GM23338 (cell line): ENCODE measurements at regions not wholly inside any gene's neighbourhood (a gene's known extent, or its start where the extent isn't known, plus 50 kb on each side); places are given as distances from the start of the nearest gene placed in this dataset.

Experiments
- EZH2 ChIP-seq: fragments of 200-600 bp; sonication (generic); IDR thresholded peaks from one replicate; pipeline ENCODE4 v1.8.0; 2017; ENCODE audit warnings: antibody characterized with exemption, mild to moderate bottlenecking, low read depth; ENCODE audit not compliant: unreplicated experiment
- JUNB ChIP-seq: IDR thresholded peaks from one replicate; pipeline ENCODE4 v1.6.1; 2016; ENCODE audit warnings: antibody characterized with exemption; ENCODE audit not compliant: unreplicated experiment
- POLR2AphosphoS5 ChIP-seq: IDR thresholded peaks from 2 replicates; pipeline ENCODE4 v1.6.1; 2016; ENCODE audit warnings: antibody characterized with exemption, low read depth
- TF ChIP-seq, protein P1 (sequence below), 2 experiments: fragments of 200-600 bp in 1 of 2; sonication (generic) in 1 of 2; conservative IDR thresholded peaks; 2 replicates each; pipeline versions ENCODE4 v1.5.1 to v1.6.1; 2016 to 2017; ENCODE audit warnings: antibody characterized with exemption in 2 of 2, low read depth in 2 of 2, mild to moderate bottlenecking in 2 of 2, moderate library complexity in 1 of 2
- TF ChIP-seq, protein P2 (sequence below): IDR thresholded peaks from one replicate; pipeline ENCODE4 v1.6.1; 2018; ENCODE audit warnings: antibody characterized with exemption; ENCODE audit not compliant: unreplicated experiment

DNA sequence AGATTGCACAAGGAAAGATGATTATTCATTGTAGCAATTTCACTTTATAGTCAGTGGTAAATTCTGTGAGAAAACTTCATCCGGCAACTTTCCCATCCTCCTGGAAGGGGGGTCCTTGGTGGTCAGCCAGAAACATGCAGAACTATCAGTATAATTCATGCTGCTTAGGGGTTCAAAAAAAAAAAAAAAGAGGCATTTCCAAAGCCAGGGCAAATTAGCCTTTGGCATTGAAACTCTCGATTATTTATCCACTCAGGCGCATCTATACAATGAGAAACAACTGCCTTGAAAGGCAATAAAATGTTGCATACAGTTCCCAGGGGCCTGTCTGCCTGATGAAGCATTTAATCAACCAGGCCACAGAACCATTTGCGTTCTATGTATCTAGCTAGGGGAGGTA is 263.3 kb downstream of the TMEM167A start:
- TF ChIP-seq, protein P1, sequence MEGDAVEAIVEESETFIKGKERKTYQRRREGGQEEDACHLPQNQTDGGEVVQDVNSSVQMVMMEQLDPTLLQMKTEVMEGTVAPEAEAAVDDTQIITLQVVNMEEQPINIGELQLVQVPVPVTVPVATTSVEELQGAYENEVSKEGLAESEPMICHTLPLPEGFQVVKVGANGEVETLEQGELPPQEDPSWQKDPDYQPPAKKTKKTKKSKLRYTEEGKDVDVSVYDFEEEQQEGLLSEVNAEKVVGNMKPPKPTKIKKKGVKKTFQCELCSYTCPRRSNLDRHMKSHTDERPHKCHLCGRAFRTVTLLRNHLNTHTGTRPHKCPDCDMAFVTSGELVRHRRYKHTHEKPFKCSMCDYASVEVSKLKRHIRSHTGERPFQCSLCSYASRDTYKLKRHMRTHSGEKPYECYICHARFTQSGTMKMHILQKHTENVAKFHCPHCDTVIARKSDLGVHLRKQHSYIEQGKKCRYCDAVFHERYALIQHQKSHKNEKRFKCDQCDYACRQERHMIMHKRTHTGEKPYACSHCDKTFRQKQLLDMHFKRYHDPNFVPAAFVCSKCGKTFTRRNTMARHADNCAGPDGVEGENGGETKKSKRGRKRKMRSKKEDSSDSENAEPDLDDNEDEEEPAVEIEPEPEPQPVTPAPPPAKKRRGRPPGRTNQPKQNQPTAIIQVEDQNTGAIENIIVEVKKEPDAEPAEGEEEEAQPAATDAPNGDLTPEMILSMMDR (conservative IDR thresholded peaks at IDR 0.05; ENCODE audit: low read depth in 2 of 2) = no peak
- no peak for TF ChIP-seq POLR2AphosphoS5
- TF ChIP-seq, protein P2, sequence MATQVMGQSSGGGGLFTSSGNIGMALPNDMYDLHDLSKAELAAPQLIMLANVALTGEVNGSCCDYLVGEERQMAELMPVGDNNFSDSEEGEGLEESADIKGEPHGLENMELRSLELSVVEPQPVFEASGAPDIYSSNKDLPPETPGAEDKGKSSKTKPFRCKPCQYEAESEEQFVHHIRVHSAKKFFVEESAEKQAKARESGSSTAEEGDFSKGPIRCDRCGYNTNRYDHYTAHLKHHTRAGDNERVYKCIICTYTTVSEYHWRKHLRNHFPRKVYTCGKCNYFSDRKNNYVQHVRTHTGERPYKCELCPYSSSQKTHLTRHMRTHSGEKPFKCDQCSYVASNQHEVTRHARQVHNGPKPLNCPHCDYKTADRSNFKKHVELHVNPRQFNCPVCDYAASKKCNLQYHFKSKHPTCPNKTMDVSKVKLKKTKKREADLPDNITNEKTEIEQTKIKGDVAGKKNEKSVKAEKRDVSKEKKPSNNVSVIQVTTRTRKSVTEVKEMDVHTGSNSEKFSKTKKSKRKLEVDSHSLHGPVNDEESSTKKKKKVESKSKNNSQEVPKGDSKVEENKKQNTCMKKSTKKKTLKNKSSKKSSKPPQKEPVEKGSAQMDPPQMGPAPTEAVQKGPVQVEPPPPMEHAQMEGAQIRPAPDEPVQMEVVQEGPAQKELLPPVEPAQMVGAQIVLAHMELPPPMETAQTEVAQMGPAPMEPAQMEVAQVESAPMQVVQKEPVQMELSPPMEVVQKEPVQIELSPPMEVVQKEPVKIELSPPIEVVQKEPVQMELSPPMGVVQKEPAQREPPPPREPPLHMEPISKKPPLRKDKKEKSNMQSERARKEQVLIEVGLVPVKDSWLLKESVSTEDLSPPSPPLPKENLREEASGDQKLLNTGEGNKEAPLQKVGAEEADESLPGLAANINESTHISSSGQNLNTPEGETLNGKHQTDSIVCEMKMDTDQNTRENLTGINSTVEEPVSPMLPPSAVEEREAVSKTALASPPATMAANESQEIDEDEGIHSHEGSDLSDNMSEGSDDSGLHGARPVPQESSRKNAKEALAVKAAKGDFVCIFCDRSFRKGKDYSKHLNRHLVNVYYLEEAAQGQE = no peak
- TF ChIP-seq JUNB = no peak
- TF ChIP-seq EZH2 = no peak
